ENCODE measurements at regions not wholly inside any gene's neighbourhood (a gene's known extent, or its start where the extent isn't known, plus 50 kb on each side); places are given as distances from the start of the nearest gene placed in this dataset.

- no peak for DNase-seq
Measured at GRCh38 chr4:124523816-124524215, 188.7 kb downstream of the ANKRD50 start.

- DNase-seq, result no peak
Measured at GRCh38 chr4:124525524-124525923, 187.0 kb downstream of the ANKRD50 start.

GRCh38 chr4:124526331-124526730 is 186.2 kb downstream of the ANKRD50 start:
- DNase-seq, result no peak

DNA sequence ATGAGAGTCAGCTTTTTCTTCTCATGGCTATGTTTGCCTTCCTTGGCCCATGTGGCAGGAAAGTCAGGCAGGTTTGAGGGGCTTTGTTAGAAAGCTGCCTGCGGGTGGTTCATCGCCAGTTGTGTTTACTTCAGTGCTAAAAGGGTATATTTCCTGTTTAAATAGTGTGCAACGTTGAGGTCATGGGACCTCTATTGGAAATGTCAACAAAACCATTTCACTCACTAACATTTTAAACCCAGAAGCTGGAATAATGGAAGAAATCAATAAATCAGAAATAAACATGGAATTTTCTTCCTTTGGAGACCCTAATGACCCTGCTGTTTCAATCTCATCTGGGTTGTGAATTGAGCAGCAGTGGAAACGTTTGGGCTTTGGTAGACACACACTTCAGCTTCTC is 185.8 kb downstream of the ANKRD50 start:
- DNase-seq, result no peak

- no peak for DNase-seq
Measured at GRCh38 chr4:124527364-124527763, 185.2 kb downstream of the ANKRD50 start.

DNA sequence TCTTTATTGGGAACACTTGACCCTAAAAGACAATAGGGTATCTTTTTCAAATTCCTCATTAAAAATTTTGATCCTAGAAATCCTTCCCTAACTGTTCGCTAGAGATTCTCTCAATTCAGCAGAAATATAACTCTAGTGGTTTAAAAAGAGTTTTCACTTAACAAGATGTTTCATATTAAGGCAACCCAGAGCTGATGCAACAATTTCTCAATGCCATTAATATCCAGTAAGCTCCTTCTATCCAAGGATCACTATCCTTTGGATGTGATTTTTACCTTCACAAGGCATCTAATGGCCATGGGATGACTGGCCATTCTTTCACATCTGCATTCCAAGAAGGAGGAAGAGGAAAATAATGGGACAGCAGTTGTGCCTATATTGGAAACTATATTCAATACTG is 183.4 kb downstream of the ANKRD50 start:
- DNase-seq, result no peak

DNA sequence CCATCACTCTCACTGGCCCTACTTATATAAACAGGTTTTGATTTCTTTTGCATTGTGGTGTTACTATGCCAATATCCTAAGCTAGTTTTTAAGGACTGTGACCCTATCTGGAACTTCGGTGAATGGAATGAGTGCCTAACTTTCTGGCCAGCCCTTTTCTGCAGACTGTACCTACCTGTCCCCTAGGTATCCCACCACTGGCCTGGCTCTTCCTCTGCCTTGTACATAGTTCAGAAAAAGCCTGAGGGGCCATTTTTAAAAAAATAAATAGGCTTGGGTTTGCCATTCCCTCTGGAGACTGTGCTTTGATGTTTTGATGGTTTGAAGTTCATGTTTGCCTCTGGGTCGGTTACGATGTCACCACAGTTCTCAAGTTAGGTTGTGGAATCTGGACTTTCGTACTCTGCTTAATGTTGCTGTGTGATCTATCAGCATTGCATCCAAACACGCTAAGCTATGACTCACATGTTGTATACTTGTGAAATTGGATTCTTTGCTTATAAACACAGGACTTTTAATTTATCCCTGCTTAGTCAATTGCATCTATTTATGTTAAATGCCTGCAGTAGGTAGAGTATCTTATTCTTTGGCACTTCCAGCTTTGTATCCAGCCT is 182.0 kb downstream of the ANKRD50 start:
- no peak for DNase-seq

DNA sequence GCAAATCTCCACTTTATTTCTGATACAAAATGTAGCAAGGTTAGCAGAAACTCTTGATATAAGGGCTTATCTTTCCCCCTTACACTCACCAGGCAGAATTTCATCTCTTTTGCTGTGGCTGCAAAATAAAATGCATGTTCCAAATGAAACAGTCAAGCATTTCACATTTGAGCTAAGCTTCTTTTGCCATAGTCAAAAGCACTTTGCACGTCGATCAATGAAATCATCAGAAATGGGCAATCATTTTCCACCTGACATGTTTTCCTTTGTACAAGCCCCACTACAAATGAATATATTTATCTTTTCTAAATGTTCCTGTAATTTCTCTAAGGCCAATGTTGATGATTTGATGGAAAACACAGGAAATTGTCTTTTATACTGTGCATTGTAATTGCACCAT is 178.4 kb downstream of the ANKRD50 start:
- no peak for DNase-seq

- no peak for DNase-seq
Measured at GRCh38 chr4:124535003-124535402, 177.5 kb downstream of the ANKRD50 start.

DNA sequence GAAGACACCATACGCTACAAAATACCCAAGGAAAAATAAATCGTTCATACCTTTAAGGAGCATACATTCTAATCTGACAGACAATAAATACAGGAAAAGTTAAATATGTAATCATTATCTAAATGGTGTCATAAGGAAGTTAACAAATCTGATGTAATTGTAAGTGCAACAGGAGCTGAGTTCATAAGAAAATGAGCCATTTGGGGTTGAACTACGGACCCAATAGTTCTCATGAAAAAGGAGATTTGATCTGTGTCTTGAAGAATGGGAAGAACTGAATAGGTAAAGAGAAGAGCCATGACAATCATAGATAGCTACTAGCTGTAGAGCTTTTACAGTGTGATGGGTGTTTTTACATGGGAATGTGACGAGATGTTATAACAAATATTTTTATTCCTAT is 175.6 kb downstream of the ANKRD50 start:
- DNase-seq, result no peak

DNA sequence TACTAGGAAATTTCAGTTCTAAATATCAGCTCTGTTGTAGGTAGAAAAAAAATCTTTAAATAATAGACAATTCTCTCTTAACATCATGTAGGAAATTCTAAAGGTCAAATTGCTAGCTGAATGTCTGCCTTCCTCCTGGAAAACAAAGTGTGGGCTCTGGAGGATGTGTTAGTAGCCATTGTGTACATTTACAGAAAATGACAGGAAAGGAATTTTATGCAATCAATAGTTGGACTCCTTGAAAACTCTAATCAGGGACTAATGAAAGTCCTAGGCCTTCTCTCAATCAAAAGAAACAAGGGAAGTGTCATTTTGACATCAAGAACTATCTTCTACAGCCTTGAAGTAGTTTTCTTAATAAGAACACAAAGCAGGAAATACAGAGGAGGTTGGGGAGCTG is 174.6 kb downstream of the ANKRD50 start:
- DNase-seq, result no peak

DNA sequence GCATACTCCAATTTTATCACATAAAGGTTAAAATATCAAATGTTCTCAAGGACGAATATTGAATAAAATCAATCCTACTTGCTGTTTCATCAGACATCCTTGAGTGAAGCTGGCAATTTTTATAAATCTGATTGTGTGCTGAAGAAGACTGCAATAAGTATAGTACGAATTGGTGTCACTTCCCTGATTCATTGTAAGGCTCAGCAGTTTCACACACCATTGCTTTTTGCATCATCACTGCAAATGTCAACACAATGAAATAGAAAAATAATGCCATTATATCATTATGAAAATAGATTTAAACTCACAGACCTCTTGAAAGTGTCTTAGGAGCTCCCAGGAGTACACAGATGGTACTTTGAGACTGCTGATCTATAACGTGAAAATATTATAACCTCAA is 172.5 kb downstream of the ANKRD50 start:
- DNase-seq, result no peak

DNA sequence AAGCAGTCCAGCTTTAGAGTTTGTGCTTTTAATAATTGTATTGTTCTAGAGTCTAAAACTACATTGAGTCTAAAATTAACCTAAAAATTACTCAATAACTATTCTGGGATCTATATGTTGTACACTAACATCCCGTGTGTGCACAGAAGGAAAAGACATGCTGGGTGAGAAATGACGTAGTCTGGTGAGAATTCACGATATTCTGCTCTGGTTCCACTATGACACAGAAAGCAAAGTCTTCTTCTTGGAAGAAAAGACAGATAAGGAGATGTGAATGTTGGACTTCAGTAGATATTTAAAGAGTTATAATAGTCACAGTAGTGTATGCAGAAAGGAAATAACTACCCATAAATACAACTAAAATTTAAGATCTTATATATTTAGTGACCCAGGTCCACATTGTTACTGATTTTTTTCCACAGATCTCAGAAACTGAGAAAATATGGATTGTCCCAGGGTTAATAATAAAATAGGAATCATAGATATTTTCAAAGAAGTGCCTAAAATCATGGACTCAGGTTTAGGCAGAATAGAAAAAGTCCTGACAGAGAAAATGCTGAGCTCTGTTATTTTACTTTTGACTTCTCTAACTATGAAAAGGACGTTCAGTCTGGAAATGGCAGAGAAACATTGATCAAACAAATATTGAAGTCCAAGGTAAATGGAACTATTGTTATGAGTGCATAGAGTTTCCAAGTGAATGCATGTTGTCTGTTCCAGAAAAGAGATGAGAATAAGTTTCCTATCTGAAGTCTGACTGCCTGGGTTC is 170.7 kb downstream of the ANKRD50 start:
- no peak for DNase-seq

DNA sequence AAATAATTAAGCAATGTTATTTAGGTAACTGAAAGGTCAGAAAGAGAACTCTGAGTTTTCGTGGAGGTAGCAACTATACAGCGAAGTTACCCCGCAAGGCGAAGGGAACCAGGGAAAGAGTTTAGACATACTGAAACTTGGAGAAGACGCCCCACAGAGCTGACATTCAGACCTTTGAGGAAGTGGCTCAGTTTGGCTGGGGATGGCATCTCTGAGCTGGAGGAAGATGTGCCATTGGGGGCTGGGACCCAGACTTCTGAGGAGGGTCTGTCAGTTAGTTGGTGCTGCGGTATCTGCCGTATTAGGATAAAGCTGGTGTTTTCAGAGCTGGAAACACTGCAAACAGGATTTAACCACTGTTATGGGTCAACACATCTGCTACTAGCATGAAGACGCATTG is 156.6 kb downstream of the ANKRD50 start:
- no peak for DNase-seq

GRCh38 chr4:124564121-124564520 is 148.4 kb downstream of the ANKRD50 start:
- DNase-seq, result no peak

DNA sequence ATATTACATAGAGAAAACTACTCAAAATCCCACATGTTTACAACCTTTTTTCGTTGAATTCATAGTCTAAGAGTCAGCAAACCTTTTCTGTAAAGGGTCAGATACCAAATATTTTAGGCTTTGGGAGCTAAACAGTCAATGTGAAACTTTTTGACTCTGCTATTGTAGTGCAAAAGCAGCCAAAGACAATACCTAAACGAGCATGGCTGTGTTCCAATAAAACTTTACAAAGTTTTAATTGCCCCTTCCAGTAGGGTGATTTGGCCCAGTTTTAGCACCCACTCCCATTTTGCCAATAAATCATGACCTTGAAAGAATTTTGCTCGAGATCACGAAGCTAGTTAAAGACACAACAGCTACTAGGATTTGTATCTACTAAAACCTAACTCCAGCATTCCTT is 147.2 kb downstream of the ANKRD50 start:
- no peak for DNase-seq

DNA sequence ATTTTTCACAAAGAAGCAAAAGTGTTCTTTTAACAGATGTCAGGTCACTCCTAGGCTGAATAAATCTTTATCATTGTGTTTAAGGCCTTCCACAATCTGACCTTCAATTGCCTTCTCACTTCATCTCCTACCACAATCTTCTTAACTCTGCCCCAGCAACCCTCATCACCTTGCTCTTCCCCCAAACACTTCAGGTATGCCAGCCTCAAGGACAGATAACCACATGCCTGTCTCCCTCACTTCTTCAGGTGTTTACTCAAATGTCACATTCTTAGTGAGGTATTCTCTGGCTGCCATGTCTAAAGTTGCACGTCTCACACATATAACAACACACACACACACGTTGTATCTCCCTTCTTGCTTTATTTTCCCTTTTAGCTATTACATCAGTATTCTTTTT is 146.5 kb downstream of the ANKRD50 start:
- DNase-seq, result no peak

GRCh38 chr4:124573056-124573455 is 139.5 kb downstream of the ANKRD50 start:
- DNase-seq, result no peak

DNA sequence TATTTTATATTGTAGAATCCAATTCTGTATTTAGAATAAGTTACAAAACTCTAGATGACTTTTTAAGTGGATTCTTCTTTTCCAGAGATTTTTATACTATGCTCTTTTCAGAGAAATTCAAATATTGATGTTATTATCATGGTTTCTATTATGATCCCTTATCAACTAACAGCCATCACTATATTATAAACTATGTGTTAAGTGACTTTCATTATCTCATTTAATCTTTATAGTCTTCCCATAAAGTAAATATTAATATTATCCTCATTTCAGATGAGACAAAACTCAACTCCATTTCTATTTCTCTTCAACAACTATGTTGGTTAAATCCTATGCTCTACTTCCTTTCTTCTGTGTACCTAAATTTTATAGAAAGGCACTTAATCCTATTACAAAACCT is 132.6 kb downstream of the ANKRD50 start:
- no peak for DNase-seq

- no peak for DNase-seq
Measured at GRCh38 chr4:124583797-124584196, 128.7 kb downstream of the ANKRD50 start.

DNA sequence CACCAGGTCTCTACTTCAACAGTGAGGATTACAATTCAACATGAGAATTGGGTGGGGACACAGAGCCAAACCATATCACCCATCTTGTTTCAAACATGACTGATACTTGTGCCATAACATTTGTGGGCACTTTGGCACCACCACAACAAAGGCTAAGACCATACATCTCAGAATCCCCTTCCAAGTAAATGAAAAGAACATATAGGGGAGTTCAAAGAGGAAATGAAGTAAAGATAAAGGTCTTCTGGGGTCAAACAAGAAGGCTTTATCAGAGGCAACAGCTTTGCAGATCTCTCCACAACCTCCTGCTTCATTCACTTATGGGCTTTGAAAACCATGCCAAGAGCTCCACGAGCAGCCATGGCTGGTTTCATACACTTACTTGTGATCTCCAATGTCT is 122.7 kb downstream of the ANKRD50 start:
- no peak for DNase-seq

DNA sequence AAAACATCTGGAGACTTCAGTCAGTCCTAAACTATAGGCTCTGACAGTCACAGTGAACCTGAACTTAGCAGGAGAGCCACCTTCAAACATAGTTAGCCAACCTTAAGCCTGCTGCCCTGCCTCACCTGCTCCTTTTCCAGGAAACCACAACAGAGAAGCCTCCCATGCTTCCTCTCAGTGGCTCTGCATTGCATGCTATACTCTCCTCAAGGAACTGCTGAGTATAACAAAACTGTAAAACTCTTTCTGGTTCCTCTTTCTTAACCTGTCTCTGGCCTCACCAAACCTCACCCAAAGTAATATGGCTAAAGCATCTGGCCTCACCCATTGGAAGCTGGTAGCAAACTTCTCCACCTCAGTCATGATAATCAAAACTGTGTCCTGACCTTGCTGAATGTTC is 122.1 kb downstream of the ANKRD50 start:
- no peak for DNase-seq

DNA sequence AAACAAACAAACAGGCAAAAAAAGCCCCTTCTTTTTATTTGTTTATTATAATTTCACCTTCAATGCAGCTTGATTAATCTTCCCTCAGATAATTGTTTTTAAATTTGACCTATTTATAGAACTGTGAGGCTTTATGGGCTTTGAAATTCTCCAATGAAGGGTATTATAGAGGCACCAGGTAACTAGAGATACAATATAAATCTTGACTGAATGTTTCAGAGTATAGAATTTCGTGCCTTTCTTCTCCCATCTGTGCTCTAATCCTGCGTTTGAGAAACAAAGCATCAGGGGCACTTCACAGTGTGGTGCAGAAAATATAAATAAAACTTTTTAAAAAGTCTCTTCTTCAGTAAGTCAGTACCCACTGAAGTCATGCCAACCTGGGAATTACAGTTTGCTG is 120.9 kb downstream of the ANKRD50 start:
- no peak for DNase-seq

GRCh38 chr4:124593494-124593893 is 119.0 kb downstream of the ANKRD50 start:
- no peak for DNase-seq

DNA sequence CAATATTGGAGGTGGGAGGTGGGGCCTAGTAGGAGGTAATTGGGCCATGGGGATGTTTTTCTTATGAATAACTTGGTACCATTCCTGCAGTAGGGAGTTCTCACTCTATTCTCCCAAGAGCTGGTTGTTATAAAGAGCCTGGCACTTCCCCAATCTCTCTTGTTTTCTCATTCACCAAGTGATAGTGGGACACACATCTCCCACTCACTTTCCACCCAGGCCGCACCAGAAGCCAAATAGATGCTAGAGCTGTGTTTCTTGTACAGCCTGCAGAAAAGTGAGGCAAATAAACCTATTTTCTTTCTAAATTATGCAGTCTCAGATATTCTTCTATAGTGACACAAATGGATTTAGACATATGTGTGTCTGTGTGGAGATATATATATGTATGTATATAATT is 117.6 kb downstream of the ANKRD50 start:
- no peak for DNase-seq

Measured in 8988T (cell line).